PFSK-1 (cell line): ENCODE measurements at regions not wholly inside any gene's neighbourhood (a gene's known extent, or its start where the extent isn't known, plus 50 kb on each side); places are given as distances from the start of the nearest gene placed in this dataset.

Experiments used
- POLR2AphosphoS5 ChIP-seq: IDR thresholded peaks from 2 replicates; pipeline ENCODE4 v1.6.1; 2012; ENCODE audit warnings: low read depth, mild to moderate bottlenecking, control low read depth, low read length, moderate library complexity
- TAF1 ChIP-seq: IDR thresholded peaks from 2 replicates; pipeline ENCODE4 v1.6.1; 2012; ENCODE audit warnings: low read length, control low read depth, borderline replicate concordance; ENCODE audit not compliant: insufficient read depth

GRCh38 chr12:128165387-128165786 is 101.6 kb upstream of the TMEM132C start:
- TF ChIP-seq POLR2AphosphoS5 (no peak), TAF1 (no peak)
